Activated CD4-positive, alpha-beta memory T cell treated with anti-CD3 and anti-CD28 coated beads for 36 hours (primary cell): ENCODE measurements at regions not wholly inside any gene's neighbourhood (a gene's known extent, or its start where the extent isn't known, plus 50 kb on each side); places are given as distances from the start of the nearest gene placed in this dataset.
"Not testable (repeated sequence)": the region's sequence is repeated elsewhere in the genome, so short reads cannot be mapped to it uniquely, and the experiment has no call there.

ENCODE experiments used
- CTCF ChIA-PET: fragments of 350-600 bp; sonication (Branson Sonifier 250); formaldehyde crosslinking; loops from one replicate; lab custom pipeline; 2021; ENCODE audit warnings: antibody characterized with exemption, inconsistent platforms; lab: Charles Lee
- POLR2A ChIA-PET: fragments of 350-600 bp; sonication (Branson Sonifier 250); formaldehyde crosslinking; loops from one replicate; lab custom pipeline; 2021; ENCODE audit warnings: antibody characterized with exemption; lab: Charles Lee
- DNase-seq: peaks from one replicate; pipeline ENCODE4 v3.0.0-alpha.2; 2020
- H3K27ac Mint-ChIP-seq: one replicate; pipeline ENCODE4 v1.8.0; 2021; ENCODE audit warnings: mixed read lengths
- H3K27me3 Mint-ChIP-seq: one replicate; pipeline ENCODE4 v1.8.0; 2021; ENCODE audit warnings: mixed read lengths
- H3K36me3 Mint-ChIP-seq: one replicate; pipeline ENCODE4 v1.8.0; 2021; ENCODE audit warnings: mixed read lengths
- H3K4me1 Mint-ChIP-seq: one replicate; pipeline ENCODE4 v1.8.0; 2021; ENCODE audit warnings: low read depth, mixed read lengths
- H3K4me3 Mint-ChIP-seq: one replicate; pipeline ENCODE4 v1.8.0; 2021; ENCODE audit warnings: mild to moderate bottlenecking, mixed read lengths
- H3K9me3 Mint-ChIP-seq: one replicate; pipeline ENCODE4 v1.8.0; 2021; ENCODE audit warnings: mixed read lengths
- intact Hi-C: fragments of 100-400 bp; cut with micrococcal nuclease; formaldehyde crosslinking; loops from one replicate; pipeline ENCODE4 v1.15.1; 2023

GRCh38 chr7:66528652-66529051 is 100.0 kb upstream of the KCTD7 start:
- H3K4me1 Mint-ChIP-seq, result no peaks in the 10 kb centered on the region
- peaks cover 2% of the 10 kb centered on the region for H3K36me3 Mint-ChIP-seq
- ChIA-PET CTCF (no interaction called here), POLR2A (no interaction called here)
- H3K27ac Mint-ChIP-seq, result no peak overlapping the region
- intact Hi-C loops, result no loop called here
- H3K9me3 Mint-ChIP-seq, result no peaks in the 10 kb centered on the region
- no peak for DNase-seq
- H3K27me3 Mint-ChIP-seq, result no peaks in the 10 kb centered on the region
- H3K4me3 Mint-ChIP-seq, result no peak overlapping the region

- ChIA-PET POLR2A (no interaction called here), CTCF (no interaction called here)
- no peak for DNase-seq
- H3K36me3 Mint-ChIP-seq, result peaks cover 2% of the 10 kb centered on the region
- no peak overlapping the region for H3K27ac Mint-ChIP-seq
- H3K27me3 Mint-ChIP-seq, result no peaks in the 10 kb centered on the region
- no peaks in the 10 kb centered on the region for H3K9me3 Mint-ChIP-seq
- H3K4me3 Mint-ChIP-seq, result no peak overlapping the region
- no peaks in the 10 kb centered on the region for H3K4me1 Mint-ChIP-seq
- intact Hi-C loops, result no loop called here
Observed at GRCh38 chr7:66529883-66530610, 98.6 kb upstream of the KCTD7 start.

GRCh38 chr7:66535414-66536329 is 93.0 kb upstream of the KCTD7 start:
- Mint-ChIP-seq H3K4me3 (no peak overlapping the region), H3K27me3 (no peaks in the 10 kb centered on the region), H3K27ac (no peak overlapping the region), H3K4me1 (no peaks in the 10 kb centered on the region), H3K36me3 (no peaks in the 10 kb centered on the region), H3K9me3 (no peaks in the 10 kb centered on the region)
- ChIA-PET POLR2A (no interaction called here), CTCF (no interaction called here)
- intact Hi-C loops, result no loop called here
- DNase-seq, result no peak

- ChIA-PET CTCF (no interaction called here), POLR2A (no interaction called here)
- no peak for DNase-seq
- H3K27me3 Mint-ChIP-seq, result no peaks in the 10 kb centered on the region
- no peaks in the 10 kb centered on the region for H3K36me3 Mint-ChIP-seq
- H3K4me1 Mint-ChIP-seq, result no peaks in the 10 kb centered on the region
- intact Hi-C loops, result no loop called here
- no peak overlapping the region for H3K27ac Mint-ChIP-seq
- no peaks in the 10 kb centered on the region for H3K9me3 Mint-ChIP-seq
- H3K4me3 Mint-ChIP-seq, result no peak overlapping the region
Observed at GRCh38 chr7:66537380-66537779, 91.3 kb upstream of the KCTD7 start.

- CTCF ChIA-PET, result no interaction called here
- peaks cover 4% of the 10 kb centered on the region for H3K4me1 Mint-ChIP-seq
- intact Hi-C loops, result no loop called here
Observed at GRCh38 chr7:66537876-66538275, 90.8 kb upstream of the KCTD7 start.

GRCh38 chr7:66539264-66539623 is 89.4 kb upstream of the KCTD7 start:
- no peak overlapping the region for H3K4me3 Mint-ChIP-seq
- no peaks in the 10 kb centered on the region for H3K9me3 Mint-ChIP-seq
- no peaks in the 10 kb centered on the region for H3K27me3 Mint-ChIP-seq
- no peak overlapping the region for H3K27ac Mint-ChIP-seq
- peaks cover 4% of the 10 kb centered on the region for H3K4me1 Mint-ChIP-seq
- intact Hi-C loops, result no loop called here
- ChIA-PET POLR2A (no interaction called here), CTCF (no interaction called here)
- peaks cover 2% of the 10 kb centered on the region for H3K36me3 Mint-ChIP-seq
- no peak for DNase-seq

More at GRCh38 chr7:66537876-66538275, 90.8 kb upstream of the KCTD7 start:
- Mint-ChIP-seq H3K4me3 (no peak overlapping the region), H3K27me3 (no peaks in the 10 kb centered on the region), H3K36me3 (no peaks in the 10 kb centered on the region), H3K9me3 (no peaks in the 10 kb centered on the region), H3K27ac (no peak overlapping the region)
- POLR2A ChIA-PET, result no interaction called here
- no peak for DNase-seq

GRCh38 chr7:66539902-66540375 is 88.7 kb upstream of the KCTD7 start:
- Mint-ChIP-seq H3K36me3 (peaks cover 2% of the 10 kb centered on the region), H3K27me3 (no peaks in the 10 kb centered on the region), H3K27ac (no peak overlapping the region), H3K9me3 (no peaks in the 10 kb centered on the region), H3K4me3 (no peak overlapping the region), H3K4me1 (peaks cover 4% of the 10 kb centered on the region)
- DNase-seq, result no peak
- POLR2A ChIA-PET, result no interaction called here
- CTCF ChIA-PET, result no interaction called here
- intact Hi-C loops, result no loop called here

- intact Hi-C loops, result no loop called here
- ChIA-PET POLR2A (no interaction called here), CTCF (no interaction called here)
- H3K4me3 Mint-ChIP-seq, result no peak overlapping the region
- peaks cover 4% of the 10 kb centered on the region for H3K4me1 Mint-ChIP-seq
- no peaks in the 10 kb centered on the region for H3K27me3 Mint-ChIP-seq
- no peak for DNase-seq
- H3K27ac Mint-ChIP-seq, result no peak overlapping the region
- no peaks in the 10 kb centered on the region for H3K9me3 Mint-ChIP-seq
- H3K36me3 Mint-ChIP-seq, result peaks cover 4% of the 10 kb centered on the region
Observed at GRCh38 chr7:66542049-66542448, 86.6 kb upstream of the KCTD7 start.

GRCh38 chr7:66542528-66543269 is 86.0 kb upstream of the KCTD7 start:
- H3K36me3 Mint-ChIP-seq, result peaks cover 4% of the 10 kb centered on the region
- peaks cover 4% of the 10 kb centered on the region for H3K4me1 Mint-ChIP-seq
- no peaks in the 10 kb centered on the region for H3K9me3 Mint-ChIP-seq
- ChIA-PET POLR2A (no interaction called here), CTCF (no interaction called here)
- H3K27me3 Mint-ChIP-seq, result no peaks in the 10 kb centered on the region
- H3K4me3 Mint-ChIP-seq, result no peak overlapping the region
- DNase-seq, result no peak
- H3K27ac Mint-ChIP-seq, result no peak overlapping the region
- intact Hi-C loops, result no loop called here

- H3K27me3 Mint-ChIP-seq, result no peaks in the 10 kb centered on the region
- ChIA-PET CTCF (no interaction called here), POLR2A (no interaction called here)
- H3K4me1 Mint-ChIP-seq, result no peaks in the 10 kb centered on the region
- peaks cover 22% of the 10 kb centered on the region for H3K36me3 Mint-ChIP-seq
- intact Hi-C loops, result no loop called here
- H3K27ac Mint-ChIP-seq, result no peak overlapping the region
- H3K4me3 Mint-ChIP-seq, result no peak overlapping the region
- DNase-seq, result no peak
- H3K9me3 Mint-ChIP-seq, result no peaks in the 10 kb centered on the region
Observed at GRCh38 chr7:66549466-66549865, 79.2 kb upstream of the KCTD7 start.

- H3K36me3 Mint-ChIP-seq, result peaks cover 24% of the 10 kb centered on the region
- H3K4me1 Mint-ChIP-seq, result no peaks in the 10 kb centered on the region
- intact Hi-C loops, result no loop called here
- ChIA-PET POLR2A (no interaction called here), CTCF (interaction anchor here (0.7 kb wide), 1 partner anchor 65 kb away, joined by 3 read pairs; no protein-coding TSS in a partner anchor)
- no peak overlapping the region for H3K4me3 Mint-ChIP-seq
- no peaks in the 10 kb centered on the region for H3K9me3 Mint-ChIP-seq
- no peaks in the 10 kb centered on the region for H3K27me3 Mint-ChIP-seq
- DNase-seq, result no peak
- no peak overlapping the region for H3K27ac Mint-ChIP-seq
Observed at GRCh38 chr7:66553001-66553400, 75.7 kb upstream of the KCTD7 start.

GRCh38 chr7:66553675-66554074 is 75.0 kb upstream of the KCTD7 start:
- H3K4me1 Mint-ChIP-seq, H3K27me3 Mint-ChIP-seq, DNase-seq, H3K4me3 Mint-ChIP-seq, intact Hi-C loops, POLR2A ChIA-PET, H3K27ac Mint-ChIP-seq, H3K9me3 Mint-ChIP-seq: not testable (repeated sequence)
- H3K36me3 Mint-ChIP-seq, result peaks cover 22% of the 10 kb centered on the region
- CTCF ChIA-PET, result interaction anchor here (1.0 kb wide), 1 partner anchor 140 kb away, joined by 3 read pairs; no protein-coding TSS in a partner anchor
